Epithelial cell of esophagus (primary cell): ENCODE measurements at regions not wholly inside any gene's neighbourhood (a gene's known extent, or its start where the extent isn't known, plus 50 kb on each side); places are given as distances from the start of the nearest gene placed in this dataset.
A peak's percentile ranks its signal among the peaks of the same experiment; 100 is the strongest.

Source experiments
- DNase-seq: peaks from one replicate; pipeline ENCODE4 v3.0.0; 2010; ENCODE audit warnings: low read depth
- H3K4me3 ChIP-seq: 2 replicates; pipeline ENCODE4 v1.5.1; 2011; ENCODE audit warnings: mild to moderate bottlenecking, low read length, control low read depth
- CTCF ChIP-seq: IDR thresholded peaks from 2 replicates; pipeline ENCODE4 v1.5.1; 2011; ENCODE audit warnings: low read depth, mild to moderate bottlenecking, low read length, control low read depth, inconsistent platforms; ENCODE audit not compliant: insufficient read depth; ENCODE audit errors: missing control alignments

- TF ChIP-seq CTCF = no peak
- no peak for DNase-seq
Measured at GRCh38 chr4:123589301-123589700, 192.7 kb downstream of the SPRY1 start.

DNA sequence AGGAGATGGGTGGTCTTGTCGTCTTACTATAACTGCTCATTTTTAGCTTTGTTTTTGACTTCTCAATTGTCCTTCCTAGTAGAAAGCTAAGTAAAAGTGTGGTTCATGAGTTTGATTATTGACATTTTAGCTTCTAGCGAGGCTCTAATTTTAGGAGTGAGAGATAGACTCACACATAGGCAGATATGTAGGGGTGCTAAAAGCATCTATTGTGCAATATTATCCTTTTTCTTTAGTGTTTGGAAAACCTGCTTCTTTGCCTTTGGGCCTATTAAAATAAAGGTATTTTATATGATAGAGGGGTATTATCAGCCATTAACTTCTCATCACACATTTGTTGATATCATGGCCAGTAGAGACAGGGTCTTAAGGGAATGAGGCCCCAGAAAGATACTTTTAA lies 195.3 kb downstream of the SPRY1 start:
- DNase-seq = no peak

More at GRCh38 chr4:123589301-123589700, 192.7 kb downstream of the SPRY1 start:
- no peak overlapping the region for H3K4me3 ChIP-seq

DNA sequence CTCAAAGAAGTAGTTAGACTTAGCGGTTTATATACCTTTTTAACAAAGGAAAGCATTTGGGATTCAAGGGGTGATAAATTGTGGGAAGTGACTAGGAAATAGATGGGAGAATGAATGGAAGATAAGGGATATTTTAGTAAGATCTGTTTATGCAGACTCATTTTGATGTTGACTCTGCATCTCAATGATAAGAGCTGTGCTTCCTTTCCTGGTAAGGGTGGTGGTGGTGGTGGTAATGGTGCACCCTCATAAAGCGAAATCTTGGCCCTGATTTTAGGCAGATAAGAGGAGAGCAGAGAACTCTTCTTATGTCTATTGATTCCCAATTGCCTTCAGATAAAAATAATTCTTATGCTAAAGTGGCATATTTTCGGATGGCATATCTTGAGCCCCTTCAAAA lies 197.1 kb downstream of the SPRY1 start:
- no peak overlapping the region for H3K4me3 ChIP-seq
- no peak for TF ChIP-seq CTCF
- DNase-seq = no peak

More for the DNA sequence above, 195.3 kb downstream of the SPRY1 start:
- no peak overlapping the region for H3K4me3 ChIP-seq
- no peak for TF ChIP-seq CTCF

DNA sequence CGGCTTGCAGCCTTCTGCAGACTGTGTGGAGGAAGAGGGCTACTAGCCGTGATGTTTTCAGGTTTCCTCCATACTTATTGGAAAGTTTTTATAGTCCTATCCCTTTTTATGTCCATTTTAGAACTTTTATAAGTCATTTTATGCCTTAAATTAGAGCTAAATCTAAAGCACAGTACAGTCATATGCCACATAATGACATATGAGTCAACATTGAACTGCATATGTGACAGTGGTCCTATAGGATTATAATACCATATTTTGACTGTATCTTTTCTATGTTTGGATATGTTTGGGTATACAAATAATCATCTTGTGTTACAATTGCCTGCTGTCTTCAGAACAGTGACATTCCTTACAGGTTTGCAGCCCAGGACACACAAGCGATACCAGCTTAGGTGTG lies 200.2 kb downstream of the SPRY1 start:
- DNase-seq = no peak
- H3K4me3 ChIP-seq = no peak overlapping the region
- no peak for TF ChIP-seq CTCF

- DNase-seq = peak; percentile 80
- TF ChIP-seq CTCF = no peak
- H3K4me3 ChIP-seq = no peak overlapping the region
Measured at GRCh38 chr4:123597586-123597985, 201.0 kb downstream of the SPRY1 start.

DNA sequence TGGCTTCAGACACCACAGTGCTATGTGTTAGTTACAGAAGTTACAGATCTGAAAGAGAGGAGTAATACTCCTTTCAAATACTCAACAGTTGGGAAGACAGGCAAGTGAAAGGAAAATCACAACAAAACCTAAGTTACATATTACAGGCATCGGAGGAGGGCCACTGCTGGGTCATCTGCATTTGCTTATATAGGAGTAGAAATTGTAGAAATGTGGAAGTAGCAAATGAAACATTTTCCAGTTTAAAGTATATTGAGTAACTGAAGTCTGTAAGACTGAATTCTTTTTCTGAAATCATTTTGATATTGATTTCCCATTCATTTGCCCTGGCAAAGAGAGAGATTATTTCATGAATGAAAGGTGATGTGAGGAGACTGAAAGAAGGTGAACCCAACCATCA lies 201.7 kb downstream of the SPRY1 start:
- no peak for DNase-seq
- TF ChIP-seq CTCF = no peak
- H3K4me3 ChIP-seq = no peak overlapping the region

DNA sequence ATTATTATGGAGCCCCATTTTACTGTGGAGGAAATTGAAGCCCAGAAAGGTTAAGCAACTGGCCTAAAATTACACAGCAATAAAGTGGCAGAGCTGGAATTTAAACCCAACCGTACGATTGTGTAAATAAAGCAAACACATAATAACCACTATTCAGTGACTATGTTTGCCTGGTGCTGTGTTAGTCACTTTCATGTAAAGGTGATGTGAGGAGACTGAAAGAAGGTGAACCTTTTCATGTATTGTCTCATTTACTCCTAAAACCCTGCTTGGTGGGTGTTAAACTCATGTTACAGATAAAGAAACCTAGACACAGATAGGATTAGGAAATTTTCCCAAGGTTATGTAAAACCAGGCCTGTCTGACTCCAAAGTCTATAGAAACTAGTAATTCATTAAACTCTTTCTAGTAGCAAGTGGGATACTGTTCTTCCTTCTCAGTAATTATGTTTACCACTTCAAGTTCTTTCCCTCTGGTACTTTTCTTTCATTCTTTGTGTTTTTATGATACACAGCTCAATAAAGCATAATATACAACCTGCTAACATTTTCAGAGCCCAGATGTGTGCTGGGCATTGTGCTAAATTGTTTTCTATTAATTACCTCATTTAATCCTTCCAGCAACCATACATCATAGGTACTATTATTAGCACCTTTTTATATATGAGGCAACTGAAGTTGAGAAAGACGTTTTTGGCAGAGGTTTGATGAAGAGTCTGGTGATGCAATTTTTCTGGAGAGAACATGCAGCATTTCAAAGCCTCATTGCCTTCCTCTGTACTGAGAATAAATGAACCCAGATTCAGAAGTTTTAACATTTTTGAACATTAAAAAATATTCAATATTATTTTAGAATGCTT lies 202.7 kb downstream of the SPRY1 start:
- H3K4me3 ChIP-seq = no peak overlapping the region
- DNase-seq = peak; percentile 85
- no peak for TF ChIP-seq CTCF
